ENCODE measurements at regions not wholly inside any gene's neighbourhood (a gene's known extent, or its start where the extent isn't known, plus 50 kb on each side); places are given as distances from the start of the nearest gene placed in this dataset.

- no peak for DNase-seq (ENCODE audit: low spot score)
Measured at GRCh38 chr12:126847005-126847629, 1419.9 kb upstream of the TMEM132C start.

GRCh38 chr12:126855768-126856167 lies 1411.2 kb upstream of the TMEM132C start:
- no peak for DNase-seq (ENCODE audit: low spot score)

GRCh38 chr12:126856958-126857357 lies 1410.0 kb upstream of the TMEM132C start:
- no peak for DNase-seq (ENCODE audit: low spot score)

- DNase-seq (ENCODE audit: low spot score): no peak
Measured at GRCh38 chr12:126858560-126858959, 1408.4 kb upstream of the TMEM132C start.

- DNase-seq (ENCODE audit: low spot score): no peak
Measured at GRCh38 chr12:126860210-126860609, 1406.8 kb upstream of the TMEM132C start.

- no peak for DNase-seq (ENCODE audit: low spot score)
Measured at GRCh38 chr12:126862500-126862899, 1404.5 kb upstream of the TMEM132C start.

GRCh38 chr12:126869644-126870043 lies 1397.3 kb upstream of the TMEM132C start:
- DNase-seq (ENCODE audit: low spot score): no peak

GRCh38 chr12:126873701-126874100 lies 1393.3 kb upstream of the TMEM132C start:
- DNase-seq (ENCODE audit: low spot score): no peak

- DNase-seq (ENCODE audit: low spot score): peak; percentile 2
Measured at GRCh38 chr12:126874427-126875026, 1392.4 kb upstream of the TMEM132C start.

- DNase-seq (ENCODE audit: low spot score): no peak
Measured at GRCh38 chr12:126879842-126880241, 1387.1 kb upstream of the TMEM132C start.

GRCh38 chr12:126883697-126884096 lies 1383.3 kb upstream of the TMEM132C start:
- no peak for DNase-seq (ENCODE audit: low spot score)

- no peak for DNase-seq (ENCODE audit: low spot score)
Measured at GRCh38 chr12:126889501-126889900, 1377.5 kb upstream of the TMEM132C start.

GRCh38 chr12:126890097-126890496 lies 1376.9 kb upstream of the TMEM132C start:
- no peak for DNase-seq (ENCODE audit: low spot score)

GRCh38 chr12:126891789-126892188 lies 1375.2 kb upstream of the TMEM132C start:
- no peak for DNase-seq (ENCODE audit: low spot score)

GRCh38 chr12:126895951-126896913 lies 1370.7 kb upstream of the TMEM132C start:
- DNase-seq (ENCODE audit: low spot score): no peak

GRCh38 chr12:126897102-126897501 lies 1369.9 kb upstream of the TMEM132C start:
- no peak for DNase-seq (ENCODE audit: low spot score)

GRCh38 chr12:126897778-126898177 lies 1369.2 kb upstream of the TMEM132C start:
- DNase-seq (ENCODE audit: low spot score): no peak

GRCh38 chr12:126898562-126898961 lies 1368.4 kb upstream of the TMEM132C start:
- DNase-seq (ENCODE audit: low spot score): no peak

- no peak for DNase-seq (ENCODE audit: low spot score)
Measured at GRCh38 chr12:126899926-126900792, 1366.8 kb upstream of the TMEM132C start.

GRCh38 chr12:126903027-126903876 lies 1363.7 kb upstream of the TMEM132C start:
- DNase-seq (ENCODE audit: low spot score): no peak

- DNase-seq (ENCODE audit: low spot score): no peak
Measured at GRCh38 chr12:126905752-126906151, 1361.2 kb upstream of the TMEM132C start.
